ENCODE measurements at regions not wholly inside any gene's neighbourhood (a gene's known extent, or its start where the extent isn't known, plus 50 kb on each side); places are given as distances from the start of the nearest gene placed in this dataset.

DNA sequence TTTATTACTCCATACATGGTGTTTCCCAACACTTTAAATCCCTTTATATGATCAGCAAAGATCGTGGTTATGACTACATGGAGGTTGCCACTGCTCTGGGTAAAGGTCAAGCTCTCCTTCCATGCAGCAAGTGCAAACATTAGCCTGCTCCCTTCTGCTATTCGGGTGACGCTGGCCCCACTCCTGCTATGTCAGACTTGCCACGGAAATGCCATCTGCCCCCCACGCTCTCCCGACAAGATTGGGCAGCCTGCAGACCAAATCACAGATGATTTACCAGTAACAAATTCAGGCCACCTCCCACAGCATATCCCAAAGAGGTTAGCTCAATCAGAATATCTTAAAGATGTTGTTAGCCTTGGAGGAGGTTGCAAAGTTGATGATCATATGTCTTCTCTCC lies 77.8 kb upstream of the MGMT start:
- no peak overlapping the region for H3K4me3 ChIP-seq (ENCODE audit: severe bottlenecking)
- no peaks in the 10 kb centered on the region for H3K4me1 ChIP-seq (ENCODE audit: insufficient read depth, poor library complexity, severe bottlenecking)
- ATAC-seq (ENCODE audit: low read depth) = no peak
- peaks cover 5% of the 10 kb centered on the region for H3K27me3 ChIP-seq (ENCODE audit: insufficient read depth, poor library complexity, severe bottlenecking)
- no peaks in the 10 kb centered on the region for H3K36me3 ChIP-seq (ENCODE audit: low read depth)
- DNase-seq (ENCODE audit: low spot score) = no peak
- H3K27ac ChIP-seq (ENCODE audit: poor library complexity, severe bottlenecking) = no peak overlapping the region
- TF ChIP-seq, protein P1, sequence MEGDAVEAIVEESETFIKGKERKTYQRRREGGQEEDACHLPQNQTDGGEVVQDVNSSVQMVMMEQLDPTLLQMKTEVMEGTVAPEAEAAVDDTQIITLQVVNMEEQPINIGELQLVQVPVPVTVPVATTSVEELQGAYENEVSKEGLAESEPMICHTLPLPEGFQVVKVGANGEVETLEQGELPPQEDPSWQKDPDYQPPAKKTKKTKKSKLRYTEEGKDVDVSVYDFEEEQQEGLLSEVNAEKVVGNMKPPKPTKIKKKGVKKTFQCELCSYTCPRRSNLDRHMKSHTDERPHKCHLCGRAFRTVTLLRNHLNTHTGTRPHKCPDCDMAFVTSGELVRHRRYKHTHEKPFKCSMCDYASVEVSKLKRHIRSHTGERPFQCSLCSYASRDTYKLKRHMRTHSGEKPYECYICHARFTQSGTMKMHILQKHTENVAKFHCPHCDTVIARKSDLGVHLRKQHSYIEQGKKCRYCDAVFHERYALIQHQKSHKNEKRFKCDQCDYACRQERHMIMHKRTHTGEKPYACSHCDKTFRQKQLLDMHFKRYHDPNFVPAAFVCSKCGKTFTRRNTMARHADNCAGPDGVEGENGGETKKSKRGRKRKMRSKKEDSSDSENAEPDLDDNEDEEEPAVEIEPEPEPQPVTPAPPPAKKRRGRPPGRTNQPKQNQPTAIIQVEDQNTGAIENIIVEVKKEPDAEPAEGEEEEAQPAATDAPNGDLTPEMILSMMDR (IDR thresholded peaks at IDR 0.05; ENCODE audit: poor library complexity, severe bottlenecking) = no peak
- H3K9me3 ChIP-seq (ENCODE audit: severe bottlenecking) = no peaks in the 10 kb centered on the region

DNA sequence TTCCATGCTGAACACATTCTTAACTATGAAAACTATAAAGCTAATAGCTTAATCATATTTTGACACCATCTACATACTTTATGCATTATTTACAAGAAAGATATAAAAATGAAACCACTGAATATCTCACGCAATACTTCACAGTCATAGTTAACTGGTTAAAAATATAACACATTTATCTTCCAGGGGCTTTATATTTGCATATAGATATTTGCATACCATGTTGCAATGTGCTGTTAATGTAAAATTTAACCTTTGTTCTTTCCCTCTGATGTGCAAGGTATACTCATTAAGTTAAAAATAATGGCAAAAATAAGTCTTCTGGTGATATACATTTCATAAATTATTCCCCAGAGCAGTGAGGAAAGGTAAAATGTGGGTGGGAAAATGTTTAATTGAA lies 76.9 kb upstream of the MGMT start:
- H3K27ac ChIP-seq (ENCODE audit: poor library complexity, severe bottlenecking) = no peak overlapping the region
- H3K9me3 ChIP-seq (ENCODE audit: severe bottlenecking) = no peaks in the 10 kb centered on the region
- no peaks in the 10 kb centered on the region for H3K4me1 ChIP-seq (ENCODE audit: insufficient read depth, poor library complexity, severe bottlenecking)
- ATAC-seq (ENCODE audit: low read depth) = no peak
- no peaks in the 10 kb centered on the region for H3K36me3 ChIP-seq (ENCODE audit: low read depth)
- DNase-seq (ENCODE audit: low spot score) = no peak
- H3K27me3 ChIP-seq (ENCODE audit: insufficient read depth, poor library complexity, severe bottlenecking) = peaks cover 14% of the 10 kb centered on the region
- TF ChIP-seq, protein P1 (IDR thresholded peaks at IDR 0.05; ENCODE audit: poor library complexity, severe bottlenecking) = no peak
- H3K4me3 ChIP-seq (ENCODE audit: severe bottlenecking) = no peak overlapping the region

DNA sequence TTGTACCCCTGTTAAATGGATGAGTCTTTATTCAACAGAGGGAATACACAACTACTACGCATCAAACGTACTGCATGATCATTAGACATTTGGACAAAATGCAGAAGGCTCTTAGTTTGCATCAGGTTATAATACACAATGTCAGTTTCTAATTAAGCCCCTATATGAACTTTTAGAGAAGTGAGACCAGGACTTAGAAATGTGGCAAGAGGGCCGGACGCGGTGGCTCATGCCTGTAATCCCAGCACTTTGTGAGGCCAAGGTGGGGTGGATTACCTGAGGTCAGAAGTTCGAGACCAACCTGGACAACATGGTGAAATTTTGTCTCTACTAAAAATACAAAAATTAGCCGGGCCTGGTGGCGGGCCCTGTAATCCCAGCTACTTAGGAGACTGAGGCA lies 76.3 kb upstream of the MGMT start:
- Histone ChIP-seq H3K27me3 (ENCODE audit: insufficient read depth, poor library complexity, severe bottlenecking) (peaks cover 20% of the 10 kb centered on the region), H3K4me1 (ENCODE audit: insufficient read depth, poor library complexity, severe bottlenecking) (no peaks in the 10 kb centered on the region), H3K27ac (ENCODE audit: poor library complexity, severe bottlenecking) (no peak overlapping the region), H3K36me3 (ENCODE audit: low read depth) (no peaks in the 10 kb centered on the region), H3K4me3 (ENCODE audit: severe bottlenecking) (no peak overlapping the region), H3K9me3 (ENCODE audit: severe bottlenecking) (no peaks in the 10 kb centered on the region)
- TF ChIP-seq, protein P1 (IDR thresholded peaks at IDR 0.05; ENCODE audit: poor library complexity, severe bottlenecking) = no peak
- DNase-seq (ENCODE audit: low spot score) = no peak
- ATAC-seq (ENCODE audit: low read depth) = no peak

DNA sequence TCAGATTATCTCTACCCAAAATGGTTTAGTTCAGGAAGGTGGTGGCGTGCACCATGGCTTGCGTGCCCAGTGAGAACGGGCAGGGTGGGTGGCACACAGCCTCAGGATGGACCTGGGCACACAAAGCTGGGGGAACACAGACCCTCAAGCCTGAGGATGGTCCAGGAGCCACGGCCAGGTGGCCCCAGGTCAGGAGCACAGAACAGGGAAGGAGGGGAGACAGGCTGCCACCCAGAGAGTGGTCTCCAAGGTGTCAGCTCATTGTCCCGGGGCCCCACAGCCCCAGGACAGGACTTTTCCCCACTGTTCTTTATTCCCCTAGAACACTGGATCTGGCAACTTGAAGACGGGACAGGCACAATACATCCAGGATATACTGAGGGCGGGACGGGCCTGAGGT lies 75.6 kb upstream of the MGMT start:
- Histone ChIP-seq H3K27me3 (ENCODE audit: insufficient read depth, poor library complexity, severe bottlenecking) (peaks cover 28% of the 10 kb centered on the region), H3K27ac (ENCODE audit: poor library complexity, severe bottlenecking) (no peak overlapping the region)

DNA sequence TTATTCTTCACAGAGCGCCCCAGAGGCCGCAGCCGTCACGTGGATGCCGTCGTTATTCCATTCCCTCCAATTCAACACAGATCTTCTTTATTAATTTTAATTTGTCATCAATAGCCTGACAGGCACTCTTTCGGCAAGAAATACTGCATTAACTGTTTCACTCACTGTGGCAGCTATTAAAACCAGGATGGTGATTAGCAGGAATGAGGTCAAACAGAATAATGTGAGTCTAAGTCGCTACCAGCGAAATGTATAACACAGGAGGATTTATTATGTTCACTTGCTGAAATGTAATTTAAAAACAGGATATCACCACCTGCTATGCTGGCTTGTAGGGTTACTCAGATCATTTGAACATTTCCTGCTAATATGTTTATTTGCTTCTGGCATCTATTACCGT lies 74.2 kb upstream of the MGMT start:
- Histone ChIP-seq H3K4me1 (ENCODE audit: insufficient read depth, poor library complexity, severe bottlenecking) (no peaks in the 10 kb centered on the region), H3K9me3 (ENCODE audit: severe bottlenecking) (no peaks in the 10 kb centered on the region), H3K27ac (ENCODE audit: poor library complexity, severe bottlenecking) (no peak overlapping the region), H3K27me3 (ENCODE audit: insufficient read depth, poor library complexity, severe bottlenecking) (peaks cover 30% of the 10 kb centered on the region), H3K4me3 (ENCODE audit: severe bottlenecking) (no peak overlapping the region), H3K36me3 (ENCODE audit: low read depth) (no peaks in the 10 kb centered on the region)
- DNase-seq (ENCODE audit: low spot score) (no peak), ATAC-seq (ENCODE audit: low read depth) (no peak)
- TF ChIP-seq, protein P1 (IDR thresholded peaks at IDR 0.05; ENCODE audit: poor library complexity, severe bottlenecking) = no peak

More for the DNA sequence above, 75.6 kb upstream of the MGMT start:
- Histone ChIP-seq H3K9me3 (ENCODE audit: severe bottlenecking) (no peaks in the 10 kb centered on the region), H3K36me3 (ENCODE audit: low read depth) (no peaks in the 10 kb centered on the region), H3K4me1 (ENCODE audit: insufficient read depth, poor library complexity, severe bottlenecking) (no peaks in the 10 kb centered on the region), H3K4me3 (ENCODE audit: severe bottlenecking) (no peak overlapping the region)
- DNase-seq (ENCODE audit: low spot score) (no peak), ATAC-seq (ENCODE audit: low read depth) (no peak)
- TF ChIP-seq, protein P1 (IDR thresholded peaks at IDR 0.05; ENCODE audit: poor library complexity, severe bottlenecking) = no peak

Data from RWPE2 (cell line).